ENCODE measurements at regions not wholly inside any gene's neighbourhood (a gene's known extent, or its start where the extent isn't known, plus 50 kb on each side); places are given as distances from the start of the nearest gene placed in this dataset.
"Not testable (repeated sequence)": the region's sequence is repeated elsewhere in the genome, so short reads cannot be mapped to it uniquely, and the experiment has no call there.

GRCh38 chr9:94033383-94033782 lies 50.9 kb upstream of the PTPDC1 start:
- Histone ChIP-seq H3K27me3 (replicated peaks in 2 of 5; ENCODE audit: control insufficient read depth in 4 of 5, insufficient read depth in 5 of 5, low read length in 4 of 5) (peaks cover 0 to 4% (median 0%) of the 10 kb centered on the region in 5 experiments), H3K36me3 (ENCODE audit: control insufficient read depth in 4 of 4, insufficient read depth in 4 of 4, low read length in 3 of 4) (no peaks in the 10 kb centered on the region), H3K4me1 (ENCODE audit: control extremely low read depth in 1 of 4, control insufficient read depth in 4 of 4, insufficient read depth in 4 of 4, low read length in 3 of 4) (peaks cover 3 to 12% (median 7%) of the 10 kb centered on the region in 4 experiments), H3K9me3 (ENCODE audit: control extremely low read depth in 1 of 5, control insufficient read depth in 4 of 5, insufficient read depth in 2 of 5, low read depth in 1 of 5, low read length in 4 of 5) (peaks cover 0 to 2% (median under 1%) of the 10 kb centered on the region in 5 experiments), H3K4me3 (ENCODE audit: control insufficient read depth in 1 of 7, extremely low read depth in 1 of 7, insufficient read depth in 4 of 7, low read depth in 2 of 7, low read length in 6 of 7) (no peak overlapping the region), H3K27ac (ENCODE audit: insufficient read depth in 1 of 2, low read depth in 1 of 2, low read length in 2 of 2, poor library complexity in 1 of 2, severe bottlenecking in 2 of 2) (no peak overlapping the region)
- ChIA-PET POLR2A (no interaction called here), CTCF (no interaction called here)
- DNase-seq: no peak
- WGBS (ENCODE audit: insufficient coverage): 100% methylated on average over 3 of the region's 3 CpGs

GRCh38 chr9:94031946-94032345 lies 52.3 kb upstream of the PTPDC1 start:
- H3K27me3 ChIP-seq (replicated peaks in 2 of 5; ENCODE audit: control insufficient read depth in 4 of 5, insufficient read depth in 5 of 5, low read length in 4 of 5): peaks cover 0 to 4% (median 0%) of the 10 kb centered on the region in 5 experiments
- H3K36me3 ChIP-seq (ENCODE audit: control insufficient read depth in 4 of 4, insufficient read depth in 4 of 4, low read length in 3 of 4): no peaks in the 10 kb centered on the region
- H3K9me3 ChIP-seq (ENCODE audit: control extremely low read depth in 1 of 5, control insufficient read depth in 4 of 5, insufficient read depth in 2 of 5, low read depth in 1 of 5, low read length in 4 of 5): peaks cover 0 to 6% (median 2%) of the 10 kb centered on the region in 5 experiments
- CTCF ChIA-PET: interaction anchor here (1.1 to 1.8 kb wide), 4 partner anchors 9 to 24 kb away, joined by 3 to 7 read pairs (median 3); no protein-coding TSS in a partner anchor
- WGBS (ENCODE audit: insufficient coverage): no CpG with 5 or more reads among the region's 3 CpGs
- H3K27ac ChIP-seq (ENCODE audit: insufficient read depth in 1 of 2, low read depth in 1 of 2, low read length in 2 of 2, poor library complexity in 1 of 2, severe bottlenecking in 2 of 2): no peak overlapping the region
- POLR2A ChIA-PET: no interaction called here
- H3K4me3 ChIP-seq (ENCODE audit: control insufficient read depth in 1 of 7, extremely low read depth in 1 of 7, insufficient read depth in 4 of 7, low read depth in 2 of 7, low read length in 6 of 7): no peak overlapping the region
- H3K4me1 ChIP-seq (ENCODE audit: control extremely low read depth in 1 of 4, control insufficient read depth in 4 of 4, insufficient read depth in 4 of 4, low read length in 3 of 4): peaks cover 3 to 12% (median 7%) of the 10 kb centered on the region in 4 experiments
- no peak for DNase-seq

GRCh38 chr9:94031380-94031779 lies 52.9 kb upstream of the PTPDC1 start:
- ChIA-PET CTCF (interaction anchor here (1.1 to 1.8 kb wide), 3 partner anchors 10 to 18 kb away, joined by 3 to 7 read pairs (median 3); no protein-coding TSS in a partner anchor), POLR2A (no interaction called here)
- no peak for DNase-seq
- Histone ChIP-seq H3K27me3 (replicated peaks in 2 of 5; ENCODE audit: control insufficient read depth in 4 of 5, insufficient read depth in 5 of 5, low read length in 4 of 5) (peaks cover 0 to 4% (median 0%) of the 10 kb centered on the region in 5 experiments), H3K9me3 (ENCODE audit: control extremely low read depth in 1 of 5, control insufficient read depth in 4 of 5, insufficient read depth in 2 of 5, low read depth in 1 of 5, low read length in 4 of 5) (peaks cover 1 to 9% (median 2%) of the 10 kb centered on the region in 5 experiments), H3K4me1 (ENCODE audit: control extremely low read depth in 1 of 4, control insufficient read depth in 4 of 4, insufficient read depth in 4 of 4, low read length in 3 of 4) (peaks cover 3 to 12% (median 7%) of the 10 kb centered on the region in 4 experiments), H3K4me3 (ENCODE audit: control insufficient read depth in 1 of 7, extremely low read depth in 1 of 7, insufficient read depth in 4 of 7, low read depth in 2 of 7, low read length in 6 of 7) (peak overlapping the region in 6 of 7 experiments; percentile 75 to 93 (median 83)), H3K27ac (ENCODE audit: insufficient read depth in 1 of 2, low read depth in 1 of 2, low read length in 2 of 2, poor library complexity in 1 of 2, severe bottlenecking in 2 of 2) (peak overlapping the region in 1 of 2 experiments; percentile 71), H3K36me3 (ENCODE audit: control insufficient read depth in 4 of 4, insufficient read depth in 4 of 4, low read length in 3 of 4) (no peaks in the 10 kb centered on the region)
- WGBS (ENCODE audit: insufficient coverage): 89% methylated on average over 8 of the region's 8 CpGs

DNA sequence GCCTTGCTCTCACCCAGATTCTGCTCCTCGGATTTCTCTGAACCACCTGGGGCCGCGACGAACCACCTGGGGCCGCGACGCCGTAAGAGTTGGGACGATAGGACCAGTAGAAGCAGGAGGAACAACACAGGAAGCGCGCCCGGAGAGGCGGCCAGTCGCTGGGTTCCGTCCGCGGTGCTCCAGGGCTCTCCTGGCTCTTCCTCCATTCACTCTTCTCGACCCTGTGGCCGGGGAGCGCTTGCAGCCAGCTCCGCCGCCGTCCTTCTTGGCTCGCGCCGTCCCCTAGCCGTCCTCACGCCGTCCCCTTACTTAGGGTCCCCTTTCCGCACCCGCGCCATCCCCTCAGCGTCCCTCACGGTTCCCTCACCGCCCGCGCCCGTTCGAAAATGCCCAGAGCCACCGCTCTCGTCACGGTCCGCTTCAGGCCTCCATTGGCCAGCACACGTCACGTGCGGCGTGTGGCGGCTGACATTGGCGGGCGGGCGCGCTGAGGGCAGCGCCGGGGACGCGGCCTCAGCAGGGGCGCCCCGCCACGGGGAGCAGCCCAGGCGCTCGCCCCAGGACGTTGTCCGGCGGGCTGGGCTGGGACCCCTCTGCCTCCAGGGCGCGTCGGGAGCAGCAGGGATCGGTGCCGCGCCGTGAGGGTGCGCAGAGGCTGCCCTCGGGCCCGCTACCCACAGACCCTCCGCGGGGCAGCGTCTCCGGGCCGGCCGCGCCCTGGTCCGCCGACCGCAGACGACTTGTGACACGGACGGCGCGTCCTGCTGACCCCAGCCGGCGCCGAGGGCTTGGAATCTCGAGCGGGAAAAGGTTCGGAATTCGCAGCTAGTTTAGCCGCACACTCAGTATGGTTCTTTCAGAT lies 53.7 kb upstream of the PTPDC1 start:
- ChIA-PET CTCF (interaction anchor here (1.3 to 1.8 kb wide), 2 partner anchors 11 to 181 kb away, joined by 3 to 4 read pairs; no protein-coding TSS in a partner anchor), POLR2A (no interaction called here)

DNA sequence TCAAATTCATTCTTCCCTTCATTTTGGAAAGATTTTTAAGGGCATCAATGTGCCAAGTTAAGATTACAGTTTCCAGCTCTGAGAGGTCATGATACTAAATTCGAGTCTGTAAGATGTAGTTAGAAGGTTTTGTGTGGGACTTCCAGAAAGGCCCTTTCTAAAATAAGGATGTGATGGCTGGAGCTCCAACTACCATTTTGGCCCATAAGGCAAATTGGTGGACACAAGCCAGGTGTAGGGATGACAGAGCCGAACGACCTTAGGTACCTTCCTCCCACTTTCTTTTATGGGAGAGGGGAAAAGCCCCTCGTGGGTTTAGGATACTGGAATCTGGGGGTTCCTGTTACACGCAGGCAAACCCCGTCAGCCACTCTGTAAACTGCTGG lies 54.3 kb upstream of the PTPDC1 start:
- Histone ChIP-seq H3K36me3 (ENCODE audit: control insufficient read depth in 4 of 4, insufficient read depth in 4 of 4, low read length in 3 of 4) (no peaks in the 10 kb centered on the region), H3K9me3 (ENCODE audit: control extremely low read depth in 1 of 5, control insufficient read depth in 4 of 5, insufficient read depth in 2 of 5, low read depth in 1 of 5, low read length in 4 of 5) (peaks cover 0 to 11% (median 3%) of the 10 kb centered on the region in 5 experiments), H3K27ac (ENCODE audit: insufficient read depth in 1 of 2, low read depth in 1 of 2, low read length in 2 of 2, poor library complexity in 1 of 2, severe bottlenecking in 2 of 2) (peak overlapping the region in 1 of 2 experiments; percentile 71), H3K4me3 (ENCODE audit: control insufficient read depth in 1 of 7, extremely low read depth in 1 of 7, insufficient read depth in 4 of 7, low read depth in 2 of 7, low read length in 6 of 7) (peak overlapping the region; percentile 75 to 93 (median 88)), H3K27me3 (replicated peaks in 2 of 5; ENCODE audit: control insufficient read depth in 4 of 5, insufficient read depth in 5 of 5, low read length in 4 of 5) (peaks cover 0 to 4% (median 0%) of the 10 kb centered on the region in 5 experiments), H3K4me1 (ENCODE audit: control extremely low read depth in 1 of 4, control insufficient read depth in 4 of 4, insufficient read depth in 4 of 4, low read length in 3 of 4) (peaks cover 3 to 12% (median 7%) of the 10 kb centered on the region in 4 experiments)
- no peak for DNase-seq
- POLR2A ChIA-PET: no interaction called here
- WGBS (ENCODE audit: insufficient coverage): 100% methylated on average over 1 of the region's 6 CpGs
- CTCF ChIA-PET: interaction anchor here (1.3 kb wide), 1 partner anchor 181 kb away, joined by 4 read pairs; no protein-coding TSS in a partner anchor

More for the DNA sequence above, 53.7 kb upstream of the PTPDC1 start:
- peaks cover 0 to 11% (median 3%) of the 10 kb centered on the region in 5 experiments for H3K9me3 ChIP-seq (ENCODE audit: control extremely low read depth in 1 of 5, control insufficient read depth in 4 of 5, insufficient read depth in 2 of 5, low read depth in 1 of 5, low read length in 4 of 5)
- no peaks in the 10 kb centered on the region for H3K36me3 ChIP-seq (ENCODE audit: control insufficient read depth in 4 of 4, insufficient read depth in 4 of 4, low read length in 3 of 4)
- peak; percentile 72 to 89 (median 85) for DNase-seq
- peaks cover 0 to 4% (median 0%) of the 10 kb centered on the region in 5 experiments for H3K27me3 ChIP-seq (replicated peaks in 2 of 5; ENCODE audit: control insufficient read depth in 4 of 5, insufficient read depth in 5 of 5, low read length in 4 of 5)
- under 1% methylated on average over 97 of the region's 97 CpGs for WGBS (ENCODE audit: insufficient coverage)
- H3K4me1 ChIP-seq (ENCODE audit: control extremely low read depth in 1 of 4, control insufficient read depth in 4 of 4, insufficient read depth in 4 of 4, low read length in 3 of 4): peaks cover 3 to 12% (median 7%) of the 10 kb centered on the region in 4 experiments
- H3K4me3 ChIP-seq (ENCODE audit: control insufficient read depth in 1 of 7, extremely low read depth in 1 of 7, insufficient read depth in 4 of 7, low read depth in 2 of 7, low read length in 6 of 7): peak overlapping the region; percentile 75 to 93 (median 88)
- H3K27ac ChIP-seq (ENCODE audit: insufficient read depth in 1 of 2, low read depth in 1 of 2, low read length in 2 of 2, poor library complexity in 1 of 2, severe bottlenecking in 2 of 2): peak overlapping the region in 1 of 2 experiments; percentile 71

GRCh38 chr9:94026816-94027215 lies 57.4 kb upstream of the PTPDC1 start:
- no peaks in the 10 kb centered on the region for H3K27me3 ChIP-seq (replicated peaks in 2 of 5; ENCODE audit: control insufficient read depth in 4 of 5, insufficient read depth in 5 of 5, low read length in 4 of 5)
- ChIA-PET CTCF (interaction anchor here (1.1 kb wide), 1 partner anchor 39 kb away, joined by 3 read pairs; no protein-coding TSS in a partner anchor), POLR2A (no interaction called here)
- H3K27ac ChIP-seq (ENCODE audit: insufficient read depth in 1 of 2, low read depth in 1 of 2, low read length in 2 of 2, poor library complexity in 1 of 2, severe bottlenecking in 2 of 2): no peak overlapping the region
- H3K4me1 ChIP-seq (ENCODE audit: control extremely low read depth in 1 of 4, control insufficient read depth in 4 of 4, insufficient read depth in 4 of 4, low read length in 3 of 4): peaks cover 3 to 12% (median 7%) of the 10 kb centered on the region in 4 experiments
- no peak overlapping the region for H3K4me3 ChIP-seq (ENCODE audit: control insufficient read depth in 1 of 7, extremely low read depth in 1 of 7, insufficient read depth in 4 of 7, low read depth in 2 of 7, low read length in 6 of 7)
- no peaks in the 10 kb centered on the region for H3K36me3 ChIP-seq (ENCODE audit: control insufficient read depth in 4 of 4, insufficient read depth in 4 of 4, low read length in 3 of 4)
- no peak for DNase-seq
- peaks cover 0 to 11% (median 3%) of the 10 kb centered on the region in 5 experiments for H3K9me3 ChIP-seq (ENCODE audit: control extremely low read depth in 1 of 5, control insufficient read depth in 4 of 5, insufficient read depth in 2 of 5, low read depth in 1 of 5, low read length in 4 of 5)

DNA sequence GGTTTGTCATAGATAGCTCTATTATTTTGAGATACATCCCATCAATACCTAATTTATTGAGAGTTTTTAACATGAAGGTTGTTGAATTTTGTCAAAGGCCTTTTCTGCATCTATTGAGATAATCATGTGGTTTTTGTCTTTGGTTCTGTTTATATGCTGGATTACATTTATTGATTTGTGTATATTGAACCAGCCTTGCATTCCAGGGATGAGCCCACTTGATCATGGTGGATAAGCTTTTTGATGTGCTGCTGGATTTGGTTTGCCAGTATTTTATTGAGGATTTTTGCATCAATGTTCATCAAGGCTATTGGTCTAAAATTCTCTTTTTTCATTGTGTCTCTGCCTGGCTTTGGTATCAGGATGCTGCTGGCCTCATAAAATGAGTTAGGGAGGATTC lies 61.8 kb upstream of the PTPDC1 start:
- DNase-seq; H3K4me3 ChIP-seq (ENCODE audit: control insufficient read depth in 1 of 7, extremely low read depth in 1 of 7, insufficient read depth in 4 of 7, low read depth in 2 of 7, low read length in 6 of 7); H3K36me3 ChIP-seq (ENCODE audit: control insufficient read depth in 4 of 4, insufficient read depth in 4 of 4, low read length in 3 of 4); H3K4me1 ChIP-seq (ENCODE audit: control extremely low read depth in 1 of 4, control insufficient read depth in 4 of 4, insufficient read depth in 4 of 4, low read length in 3 of 4); H3K27me3 ChIP-seq (replicated peaks in 2 of 5; ENCODE audit: control insufficient read depth in 4 of 5, insufficient read depth in 5 of 5, low read length in 4 of 5); H3K9me3 ChIP-seq (ENCODE audit: control extremely low read depth in 1 of 5, control insufficient read depth in 4 of 5, insufficient read depth in 2 of 5, low read depth in 1 of 5, low read length in 4 of 5); CTCF ChIA-PET; POLR2A ChIA-PET; H3K27ac ChIP-seq (ENCODE audit: insufficient read depth in 1 of 2, low read depth in 1 of 2, low read length in 2 of 2, poor library complexity in 1 of 2, severe bottlenecking in 2 of 2): not testable (repeated sequence)
